RWPE1 (cell line): ENCODE measurements at regions not wholly inside any gene's neighbourhood (a gene's known extent, or its start where the extent isn't known, plus 50 kb on each side); places are given as distances from the start of the nearest gene placed in this dataset.
"Not testable (repeated sequence)": the region's sequence is repeated elsewhere in the genome, so short reads cannot be mapped to it uniquely, and the experiment has no call there.

ENCODE experiments used
- CTCF ChIA-PET: fragments of 350-600 bp; sonication (Branson Sonifier 250); formaldehyde crosslinking; extraction: SDS; loops from one replicate; lab custom pipeline; 2021; lab: Yijun Ruan, JAX
- POLR2A ChIA-PET: fragments of 400-600 bp; formaldehyde crosslinking; extraction: SDS; loops from one replicate; lab custom pipeline; 2020; ENCODE audit warnings: antibody characterized with exemption; ENCODE audit not compliant: low non-redundant PET; lab: Yijun Ruan, JAX
- DNase-seq: peaks from one replicate; pipeline ENCODE4 v3.0.0; 2012; ENCODE audit warnings: low spot score
- H3K27ac ChIP-seq: fragments of 450-650 bp; 2 replicates; pipeline ENCODE4 v1.5.1; 2017
- TF ChIP-seq, protein P1 (sequence below): fragments of 450-650 bp; conservative IDR thresholded peaks from 2 replicates; pipeline ENCODE4 v1.5.1; 2017; ENCODE audit warnings: low read depth, mild to moderate bottlenecking

DNA sequence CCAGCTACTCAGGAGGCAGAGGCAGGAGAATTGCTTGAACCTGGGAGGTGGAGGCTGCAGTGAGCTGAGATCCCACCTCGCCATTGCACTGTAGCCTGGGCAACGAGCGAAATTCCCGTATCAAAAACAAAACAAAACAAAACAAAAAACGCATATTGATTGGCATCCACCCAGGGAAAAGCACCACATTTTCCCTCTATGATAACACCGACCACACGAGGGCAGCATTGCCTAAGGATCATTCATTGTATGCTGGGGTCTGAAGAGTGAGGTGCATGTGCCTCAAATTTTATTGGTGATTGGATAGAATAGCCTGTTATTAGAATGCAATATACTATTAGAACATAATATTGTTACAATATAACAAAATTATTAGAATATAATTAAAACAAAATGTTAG lies 433.1 kb upstream of the AMELY start:
- DNase-seq = peak; percentile 4
- CTCF ChIA-PET = no interaction called here
- TF ChIP-seq, protein P1, sequence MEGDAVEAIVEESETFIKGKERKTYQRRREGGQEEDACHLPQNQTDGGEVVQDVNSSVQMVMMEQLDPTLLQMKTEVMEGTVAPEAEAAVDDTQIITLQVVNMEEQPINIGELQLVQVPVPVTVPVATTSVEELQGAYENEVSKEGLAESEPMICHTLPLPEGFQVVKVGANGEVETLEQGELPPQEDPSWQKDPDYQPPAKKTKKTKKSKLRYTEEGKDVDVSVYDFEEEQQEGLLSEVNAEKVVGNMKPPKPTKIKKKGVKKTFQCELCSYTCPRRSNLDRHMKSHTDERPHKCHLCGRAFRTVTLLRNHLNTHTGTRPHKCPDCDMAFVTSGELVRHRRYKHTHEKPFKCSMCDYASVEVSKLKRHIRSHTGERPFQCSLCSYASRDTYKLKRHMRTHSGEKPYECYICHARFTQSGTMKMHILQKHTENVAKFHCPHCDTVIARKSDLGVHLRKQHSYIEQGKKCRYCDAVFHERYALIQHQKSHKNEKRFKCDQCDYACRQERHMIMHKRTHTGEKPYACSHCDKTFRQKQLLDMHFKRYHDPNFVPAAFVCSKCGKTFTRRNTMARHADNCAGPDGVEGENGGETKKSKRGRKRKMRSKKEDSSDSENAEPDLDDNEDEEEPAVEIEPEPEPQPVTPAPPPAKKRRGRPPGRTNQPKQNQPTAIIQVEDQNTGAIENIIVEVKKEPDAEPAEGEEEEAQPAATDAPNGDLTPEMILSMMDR = no peak
- H3K27ac ChIP-seq = no peak overlapping the region
- POLR2A ChIA-PET = no interaction called here

DNA sequence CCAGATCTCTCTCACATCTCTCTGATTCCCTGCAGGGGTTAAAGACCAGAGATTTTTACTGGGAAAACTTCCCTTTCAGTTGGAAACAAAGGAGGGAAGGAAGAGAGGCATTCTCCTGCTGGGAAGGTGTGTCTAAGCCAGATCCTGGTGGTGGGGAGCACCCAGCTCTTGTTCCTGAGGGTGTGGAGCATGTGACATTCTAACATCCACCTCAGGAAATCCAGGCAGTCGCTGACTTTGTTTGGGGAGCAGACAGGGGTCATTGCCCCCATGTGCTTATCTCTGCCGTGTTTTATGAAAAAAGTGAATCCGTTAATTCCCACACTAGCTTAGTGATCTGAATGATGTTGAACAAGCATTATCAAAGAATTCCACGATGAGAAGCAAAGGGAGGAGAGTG lies 431.7 kb upstream of the AMELY start:
- no peak overlapping the region for H3K27ac ChIP-seq
- DNase-seq = no peak
- TF ChIP-seq, protein P1 = no peak
- ChIA-PET CTCF (no interaction called here), POLR2A (no interaction called here)

DNA sequence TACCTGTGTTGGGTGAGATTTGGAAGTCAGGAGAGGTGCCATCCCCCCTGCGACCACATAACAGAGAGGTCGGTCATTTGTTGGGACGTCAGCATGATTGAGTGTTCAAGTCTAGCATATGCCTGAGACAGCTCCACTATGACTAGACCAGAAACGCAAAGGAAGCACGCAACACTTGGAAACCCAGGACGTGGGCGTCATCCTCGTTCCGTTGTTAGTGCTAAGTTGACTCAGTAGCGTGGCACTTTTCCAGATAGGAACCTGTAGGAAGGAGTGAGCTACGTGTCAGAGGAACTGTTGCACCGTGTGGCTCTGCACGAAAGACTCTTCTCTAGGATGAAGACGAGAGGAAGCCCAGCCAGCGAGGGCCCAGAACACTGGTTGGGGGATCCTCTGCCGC lies 431.2 kb upstream of the AMELY start:
- H3K27ac ChIP-seq, POLR2A ChIA-PET, CTCF ChIA-PET, DNase-seq: not testable (repeated sequence)

DNA sequence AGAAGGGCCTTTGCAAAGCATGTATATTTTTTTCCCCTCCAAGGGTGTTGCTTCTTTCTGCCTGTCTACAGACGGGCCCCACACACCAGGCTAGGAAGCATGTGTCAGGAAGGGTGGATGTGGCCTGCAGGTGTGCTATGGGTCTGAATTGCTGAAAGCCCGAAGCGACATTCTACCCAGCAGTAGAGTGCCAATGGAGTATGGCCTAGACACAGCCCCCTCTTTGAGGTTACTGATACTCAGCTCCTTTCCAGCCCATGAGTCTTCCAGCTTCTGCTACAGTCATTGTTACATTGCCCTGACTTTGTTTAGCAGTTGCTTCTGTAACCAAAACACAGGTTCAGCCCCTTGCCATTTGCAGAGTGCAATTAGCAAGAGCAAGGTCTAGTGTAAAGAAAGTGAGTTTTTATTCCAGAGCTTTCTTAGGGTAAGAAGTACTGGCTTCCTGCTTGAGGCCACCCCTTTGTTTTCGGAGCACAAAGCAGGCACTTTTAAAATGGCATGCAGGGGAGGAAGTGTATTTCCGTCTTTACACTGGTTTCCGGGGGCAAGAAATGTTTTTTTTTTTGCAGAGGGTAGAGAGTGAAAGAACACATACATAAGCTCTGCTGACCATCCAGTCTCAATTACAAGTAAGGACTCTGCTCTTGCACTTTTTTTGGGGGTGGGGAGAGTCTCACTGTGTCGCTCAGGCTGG lies 428.0 kb upstream of the AMELY start:
- ChIA-PET POLR2A (no interaction called here), CTCF (no interaction called here)
- H3K27ac ChIP-seq = no peak overlapping the region
- DNase-seq = no peak
- TF ChIP-seq, protein P1 = no peak

DNA sequence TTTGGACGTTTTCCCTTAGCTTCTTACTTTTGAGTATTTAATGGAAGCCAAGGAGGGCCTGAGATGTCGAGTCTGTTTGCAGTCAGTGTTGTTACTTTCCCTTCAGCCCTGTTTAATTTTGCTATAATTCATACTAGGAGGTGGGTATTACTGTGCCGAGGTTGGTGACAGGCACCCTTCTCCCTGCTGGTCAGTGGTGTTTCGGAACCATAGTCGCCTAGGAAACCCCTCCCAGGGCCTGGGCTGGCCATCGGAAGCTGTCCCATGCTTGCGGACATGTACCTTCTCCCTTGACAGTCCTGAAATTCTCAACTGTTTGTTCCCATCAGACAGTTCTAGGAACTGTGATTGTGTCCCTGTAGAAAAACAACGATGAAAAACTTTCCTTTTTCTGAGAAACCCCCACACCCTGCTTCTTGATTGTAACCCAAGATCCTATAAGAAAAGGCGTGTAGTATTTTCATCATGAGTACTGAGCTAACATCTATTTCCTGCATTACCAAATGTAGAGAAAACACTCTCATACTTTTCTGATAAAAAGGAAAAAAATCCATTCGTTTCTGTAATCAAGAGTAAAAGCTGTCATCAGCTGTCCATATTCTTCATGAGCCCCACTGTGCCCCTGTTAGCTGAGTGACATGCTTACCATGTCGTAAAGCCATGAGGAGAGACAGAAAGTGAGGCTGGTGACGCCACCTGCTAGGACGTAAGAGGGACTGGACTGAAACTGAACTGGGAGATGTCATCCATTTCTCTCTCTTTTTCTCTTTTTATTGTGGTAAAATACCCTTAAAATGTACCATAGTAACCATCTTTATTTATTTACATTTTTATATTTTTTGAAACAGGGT lies 424.7 kb upstream of the AMELY start:
- TF ChIP-seq, protein P1 = no peak
- ChIA-PET CTCF (no interaction called here), POLR2A (no interaction called here)
- no peak overlapping the region for H3K27ac ChIP-seq
- DNase-seq = no peak

DNA sequence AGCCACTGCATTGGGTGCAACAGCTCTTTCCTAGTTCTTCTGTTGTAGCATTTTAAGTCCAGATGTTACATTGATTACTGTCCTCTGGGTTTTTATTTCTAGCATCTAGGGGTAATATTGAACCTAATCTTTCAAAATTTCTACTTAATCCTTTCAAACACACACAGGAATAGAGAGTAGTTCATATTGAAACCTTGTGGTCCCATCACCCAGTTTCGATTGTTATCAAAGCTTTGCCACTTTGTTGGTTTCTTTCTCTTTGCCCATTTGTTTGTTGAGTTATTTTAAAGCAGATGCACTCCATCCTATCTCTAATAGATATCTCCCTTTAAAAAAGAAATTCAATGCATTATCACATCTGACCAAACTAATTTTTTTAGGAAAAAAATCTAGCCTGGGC lies 422.9 kb upstream of the AMELY start:
- DNase-seq = no peak
- TF ChIP-seq, protein P1 = no peak
- no peak overlapping the region for H3K27ac ChIP-seq
- CTCF ChIA-PET = no interaction called here
- POLR2A ChIA-PET = no interaction called here
